Lower leg skin (tissue), 4 donors: ENCODE measurements at regions not wholly inside any gene's neighbourhood (a gene's known extent, or its start where the extent isn't known, plus 50 kb on each side); places are given as distances from the start of the nearest gene placed in this dataset.
"Not testable (repeated sequence)": the region's sequence is repeated elsewhere in the genome, so short reads cannot be mapped to it uniquely, and the experiment has no call there.

ENCODE experiments used
- DNase-seq, 2 donors: peaks; one replicate each; pipeline ENCODE4 v3.0.0-alpha.2; 2019; ENCODE audit warnings: low spot score in 2 of 2
- H3K4me3 ChIP-seq: fragments of 200-600 bp; sonication (generic); 2 replicates; pipeline ENCODE4 v1.5.1; 2017; ENCODE audit warnings: mild to moderate bottlenecking, low read depth; ENCODE audit not compliant: poor library complexity, severe bottlenecking
- CTCF ChIP-seq, 3 donors: fragments of 450-650 bp; IDR thresholded peaks; one replicate each; pipeline ENCODE4 v1.5.1; 2016; ENCODE audit warnings: antibody characterized with exemption in 3 of 3, mild to moderate bottlenecking in 3 of 3, moderate library complexity in 2 of 3
- POLR2A ChIP-seq, 2 donors: fragments of 450-650 bp; IDR thresholded peaks; one replicate each; pipeline ENCODE4 v1.6.1; 2016 to 2017; ENCODE audit warnings: antibody characterized with exemption in 2 of 2, mild to moderate bottlenecking in 1 of 2, moderate library complexity in 1 of 2
- WGBS, 2 donors: methylation state at CpG; one replicate each; pipeline ENCODE4 v1.1.5; 2018; 5-methylcytosine and 5-hydroxymethylcytosine counted together
- intact Hi-C: fragments of 100-400 bp; cut with DNase I; formaldehyde crosslinking; loops from one replicate; pipeline ENCODE4 v1.15.0; 2023; ENCODE audit warnings: low total_unique reads

GRCh38 chr9:7507026-7507425, 292.6 kb downstream of the DMAC1 start:
- no peak for DNase-seq
- H3K4me3 ChIP-seq = no peak overlapping the region
- intact Hi-C loops = no loop called here
- WGBS, 2 donors = 85 to 91% methylated on average over 2 of the region's 2 CpGs
- TF ChIP-seq CTCF (IDR thresholded peaks at IDR 0.05) (no peak), POLR2A (IDR thresholded peaks at IDR 0.05) (no peak)

- no peak for DNase-seq
- TF ChIP-seq CTCF (IDR thresholded peaks at IDR 0.05) = no peak
- 44 to 58% methylated on average over 2 of the region's 2 CpGs for WGBS, 2 donors
- no peak overlapping the region for H3K4me3 ChIP-seq
- intact Hi-C loops = no loop called here
These were observed 299.1 kb downstream of the DMAC1 start for GRCh38 chr9:7500521-7500920.

GRCh38 chr9:7491641-7492040, 307.9 kb downstream of the DMAC1 start:
- no peak overlapping the region for H3K4me3 ChIP-seq
- WGBS, 2 donors = 73 to 76% methylated on average over 2 of the region's 2 CpGs
- TF ChIP-seq CTCF (IDR thresholded peaks at IDR 0.05) = no peak
- TF ChIP-seq POLR2A (IDR thresholded peaks at IDR 0.05) = no peak
- no peak for DNase-seq
- intact Hi-C loops = no loop called here

DNA sequence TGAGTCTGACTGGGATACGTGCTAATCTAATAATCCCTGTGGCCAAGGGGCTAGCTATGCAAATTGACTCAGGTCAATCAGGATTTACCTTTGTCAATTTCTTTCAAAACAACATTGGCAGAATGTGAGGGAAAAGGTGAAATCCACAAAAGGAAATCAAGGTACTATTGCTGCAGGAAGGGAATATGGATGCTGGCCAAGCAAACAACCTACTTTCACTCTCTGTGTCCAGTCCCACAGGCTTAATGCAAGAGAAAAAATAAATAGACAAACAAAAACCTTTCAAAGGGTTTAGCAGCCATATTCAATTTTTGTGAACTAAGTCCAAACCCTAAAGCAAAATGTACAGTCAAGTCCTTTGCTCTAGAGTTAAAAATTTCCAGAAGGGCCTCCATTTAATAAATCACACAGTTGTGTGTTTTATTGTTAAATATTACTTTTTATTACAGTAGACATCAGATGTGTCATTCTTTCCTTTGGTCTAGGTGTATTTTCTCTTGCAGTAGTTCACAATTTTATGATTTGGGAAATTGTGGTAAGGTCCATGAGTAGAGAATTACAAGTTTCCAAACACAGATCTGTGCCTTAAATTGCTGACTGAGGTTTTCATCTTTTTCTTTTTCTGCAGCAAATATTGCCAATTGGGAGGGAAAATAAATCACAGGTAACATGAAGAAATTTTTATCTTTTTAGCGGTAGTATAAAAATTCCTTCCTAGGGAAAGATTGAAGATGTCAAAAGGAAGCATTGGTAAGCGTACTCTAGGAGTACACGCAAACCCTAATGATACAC, 309.1 kb downstream of the DMAC1 start:
- no peak overlapping the region for H3K4me3 ChIP-seq
- 95 to 97% methylated on average over 4 of the region's 4 CpGs for WGBS, 2 donors
- intact Hi-C loops = no loop called here
- DNase-seq = no peak
- no peak for TF ChIP-seq POLR2A (IDR thresholded peaks at IDR 0.05)
- TF ChIP-seq CTCF (IDR thresholded peaks at IDR 0.05) = no peak

DNA sequence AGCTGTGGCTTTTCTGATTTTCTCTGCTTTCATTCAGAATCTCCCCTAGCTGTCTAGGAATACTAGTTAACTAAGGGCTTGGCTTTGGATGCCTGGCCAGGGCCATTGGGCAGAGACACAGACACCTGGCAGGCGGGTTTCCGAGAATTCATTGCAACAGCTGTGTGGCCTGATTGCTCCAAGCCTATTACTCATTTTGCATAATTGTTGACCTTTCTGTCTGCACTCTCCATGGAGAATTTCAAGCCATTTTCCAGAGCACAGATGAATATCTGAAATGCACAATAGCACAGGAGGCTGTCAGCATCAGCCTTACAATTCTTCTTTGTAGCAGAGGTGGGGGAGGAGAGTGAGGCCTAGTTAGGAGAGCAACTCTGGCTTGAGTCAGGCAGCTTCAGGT, 310.5 kb downstream of the DMAC1 start:
- DNase-seq = no peak
- no peak overlapping the region for H3K4me3 ChIP-seq
- 77 to 90% methylated on average over 2 of the region's 2 CpGs for WGBS, 2 donors
- intact Hi-C loops = no loop called here
- TF ChIP-seq CTCF (IDR thresholded peaks at IDR 0.05) (no peak), POLR2A (IDR thresholded peaks at IDR 0.05) (no peak)

DNA sequence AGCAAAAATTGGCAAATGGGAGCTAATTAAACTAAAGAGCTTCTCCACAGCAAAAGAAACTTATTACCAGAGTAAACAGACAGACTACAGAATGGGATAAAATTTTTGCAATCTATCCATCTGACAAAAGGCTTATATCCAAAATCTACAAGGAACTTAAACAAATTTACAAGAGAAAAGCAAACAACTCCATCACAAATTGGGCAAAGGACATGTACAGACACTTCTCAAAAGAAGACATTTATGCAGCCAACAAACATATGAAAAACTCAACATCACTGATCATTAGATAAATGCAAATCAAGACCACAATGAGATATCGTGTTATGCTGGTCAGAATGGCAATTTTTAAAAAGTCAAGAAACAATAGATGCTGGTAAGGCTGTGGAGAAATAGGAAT, 315.6 kb downstream of the DMAC1 start:
- 52 to 57% methylated on average over 1 of the region's 1 CpG for WGBS, 2 donors

More for the DNA sequence above, 315.6 kb downstream of the DMAC1 start:
- intact Hi-C loops, H3K4me3 ChIP-seq, DNase-seq: not testable (repeated sequence)
